Fibroblast of skin of right quadriceps (primary cell): ENCODE measurements at regions not wholly inside any gene's neighbourhood (a gene's known extent, or its start where the extent isn't known, plus 50 kb on each side); places are given as distances from the start of the nearest gene placed in this dataset.
A peak's percentile ranks its signal among the peaks of the same experiment; 100 is the strongest.

Experiments used
- DNase-seq: peaks from one replicate; pipeline ENCODE4 v3.0.0-alpha.2; 2013

- DNase-seq: no peak
These were observed 124.7 kb upstream of the WNT4 start for GRCh38 chr1:22267413-22268175.

- no peak for DNase-seq
These were observed 125.4 kb upstream of the WNT4 start for GRCh38 chr1:22268327-22268726.

- no peak for DNase-seq
These were observed 129.2 kb upstream of the WNT4 start for GRCh38 chr1:22271847-22272801.

GRCh38 chr1:22273686-22274681 is 131.1 kb upstream of the WNT4 start:
- DNase-seq: no peak

GRCh38 chr1:22275167-22275566 is 132.3 kb upstream of the WNT4 start:
- no peak for DNase-seq

GRCh38 chr1:22275626-22276395 is 132.9 kb upstream of the WNT4 start:
- peak; percentile 35 for DNase-seq

GRCh38 chr1:22276396-22276748 is 133.5 kb upstream of the WNT4 start:
- no peak for DNase-seq

GRCh38 chr1:22277662-22278061 is 134.8 kb upstream of the WNT4 start:
- no peak for DNase-seq

GRCh38 chr1:22279735-22280134 is 136.8 kb upstream of the WNT4 start:
- DNase-seq: no peak

- no peak for DNase-seq
These were observed 137.6 kb upstream of the WNT4 start for GRCh38 chr1:22280526-22280925.

- no peak for DNase-seq
These were observed 138.8 kb upstream of the WNT4 start for GRCh38 chr1:22281521-22282363.

- no peak for DNase-seq
These were observed 139.6 kb upstream of the WNT4 start for GRCh38 chr1:22282364-22282995.

GRCh38 chr1:22283596-22283995 is 140.7 kb upstream of the WNT4 start:
- DNase-seq: no peak

GRCh38 chr1:22284236-22284635 is 141.3 kb upstream of the WNT4 start:
- no peak for DNase-seq

- DNase-seq: no peak
These were observed 142.1 kb upstream of the WNT4 start for GRCh38 chr1:22284906-22285548.

- DNase-seq: no peak
These were observed 142.9 kb upstream of the WNT4 start for GRCh38 chr1:22285549-22286396.

GRCh38 chr1:22286491-22286890 is 143.6 kb upstream of the WNT4 start:
- DNase-seq: no peak

- no peak for DNase-seq
These were observed 144.4 kb upstream of the WNT4 start for GRCh38 chr1:22287273-22287672.

GRCh38 chr1:22287946-22288520 is 145.1 kb upstream of the WNT4 start:
- DNase-seq: no peak
